ENCODE measurements at regions not wholly inside any gene's neighbourhood (a gene's known extent, or its start where the extent isn't known, plus 50 kb on each side); places are given as distances from the start of the nearest gene placed in this dataset.

GRCh38 chr20:52676283-52676995 is 295.7 kb upstream of the TSHZ2 start:
- TF ChIP-seq CTCF (IDR thresholded peaks at IDR 0.05), result no peak
- TF ChIP-seq POLR2A (IDR thresholded peaks at IDR 0.05), result no peak

All from Peyer's patch (tissue), 4 donors.